Panc1 (cell line): ENCODE measurements at regions not wholly inside any gene's neighbourhood (a gene's known extent, or its start where the extent isn't known, plus 50 kb on each side); places are given as distances from the start of the nearest gene placed in this dataset.
"Not testable (repeated sequence)": the region's sequence is repeated elsewhere in the genome, so short reads cannot be mapped to it uniquely, and the experiment has no call there.

Experiments
- ATAC-seq: fragments of 200-7000 bp; cut with Tn5 transposase; 2 replicates; pipeline ENCODE4 v1.9.1; 2020; ENCODE audit warnings: mild to moderate bottlenecking, moderate library complexity
- BruUV-seq: library from RNA; stranded (reverse); fragments of 400-500 nt; replicated peaks from 2 replicates; lab custom pipeline; 2021; lab: Mats Ljungman, UMichigan
- CTCF ChIA-PET: fragments of 300-600 bp; sonication (Branson Sonifier 250); formaldehyde crosslinking; loops from one replicate; lab custom pipeline; 2022; ENCODE audit warnings: antibody characterized with exemption; lab: Charles Lee
- POLR2A ChIA-PET: fragments of 300-600 bp; sonication (Branson Sonifier 250); formaldehyde crosslinking; loops from one replicate; lab custom pipeline; 2022; ENCODE audit warnings: antibody characterized with exemption; lab: Charles Lee
- DNase-seq: peaks from one replicate; pipeline ENCODE4 v3.0.0-alpha.2; 2010; ENCODE audit warnings: low read depth, low spot score
- H3K27ac ChIP-seq: 2 replicates; pipeline ENCODE4 v1.5.1; 2011; ENCODE audit warnings: mild to moderate bottlenecking, low read length, inconsistent platforms
- H3K27me3 ChIP-seq: fragments of 200-500 bp; sonication (Bioruptor generic); 2 replicates; pipeline ENCODE4 v1.6.0; 2014; ENCODE audit warnings: low read length, inconsistent platforms; ENCODE audit not compliant: control insufficient read depth, insufficient read depth
- H3K36me3 ChIP-seq: fragments of 200-500 bp; sonication (Bioruptor generic); 2 replicates; pipeline ENCODE4 v1.5.1; 2014; ENCODE audit warnings: inconsistent platforms, mild to moderate bottlenecking, low read length, moderate library complexity; ENCODE audit not compliant: control insufficient read depth, insufficient read depth
- H3K4me1 ChIP-seq: 2 replicates; pipeline ENCODE4 v1.5.1; 2011; ENCODE audit warnings: inconsistent platforms, mild to moderate bottlenecking, low read length, moderate library complexity; ENCODE audit not compliant: control insufficient read depth, insufficient read depth
- H3K4me3 ChIP-seq, 2 experiments: 2 replicates each; pipeline ENCODE4 v1.5.1; 2011 to 2012; ENCODE audit warnings: low read depth in 2 of 2, low read length in 2 of 2, mild to moderate bottlenecking in 2 of 2, inconsistent platforms in 1 of 2, moderate library complexity in 1 of 2
- H3K9me3 ChIP-seq: fragments of 200-500 bp; sonication (Bioruptor generic); 2 replicates; pipeline ENCODE4 v1.5.1; 2014; ENCODE audit warnings: low read depth, mild to moderate bottlenecking, inconsistent platforms, low read length, moderate library complexity; ENCODE audit not compliant: control insufficient read depth, insufficient read depth
- POLR2AphosphoS5 ChIP-seq: IDR thresholded peaks from 2 replicates; pipeline ENCODE4 v1.6.1; 2012; ENCODE audit warnings: mild to moderate bottlenecking, low read depth, low read length, moderate library complexity
- SIN3A ChIP-seq: IDR thresholded peaks from 2 replicates; pipeline ENCODE4 v1.6.1; 2012; ENCODE audit warnings: low read depth, mild to moderate bottlenecking, low read length, moderate library complexity, borderline replicate concordance; ENCODE audit not compliant: insufficient read depth
- TCF7L2 ChIP-seq: IDR thresholded peaks from 2 replicates; pipeline ENCODE4 v1.6.1; 2011; ENCODE audit warnings: mild to moderate bottlenecking, low read depth, low read length, inconsistent platforms
- in situ Hi-C: cut with HindIII; loops from 2 replicates; pipeline ENCODE4 v1.10.0; 2016; ENCODE audit warnings: low sequenced_read_pairs, low pct_unique_long_range_greater_than_20kb
- intact Hi-C: fragments of 100-400 bp; cut with micrococcal nuclease; formaldehyde crosslinking; loops from one replicate; pipeline ENCODE4 v1.10.0; 2022; ENCODE audit not compliant: unreplicated experiment
- TF ChIP-seq, protein P1 (sequence below), 2 experiments: IDR thresholded peaks; 2 replicates each; pipeline ENCODE4 v1.6.1; 2011 to 2012; ENCODE audit warnings: low read depth in 2 of 2, control low read depth in 1 of 2, low read length in 1 of 2, mild to moderate bottlenecking in 1 of 2, moderate library complexity in 1 of 2; ENCODE audit not compliant: insufficient read depth in 1 of 2
- TF ChIP-seq, protein P2 (sequence below): fragments of 450-650 bp; IDR thresholded peaks from 2 replicates; pipeline ENCODE4 v1.5.1; 2017; ENCODE audit warnings: mild to moderate bottlenecking

DNA sequence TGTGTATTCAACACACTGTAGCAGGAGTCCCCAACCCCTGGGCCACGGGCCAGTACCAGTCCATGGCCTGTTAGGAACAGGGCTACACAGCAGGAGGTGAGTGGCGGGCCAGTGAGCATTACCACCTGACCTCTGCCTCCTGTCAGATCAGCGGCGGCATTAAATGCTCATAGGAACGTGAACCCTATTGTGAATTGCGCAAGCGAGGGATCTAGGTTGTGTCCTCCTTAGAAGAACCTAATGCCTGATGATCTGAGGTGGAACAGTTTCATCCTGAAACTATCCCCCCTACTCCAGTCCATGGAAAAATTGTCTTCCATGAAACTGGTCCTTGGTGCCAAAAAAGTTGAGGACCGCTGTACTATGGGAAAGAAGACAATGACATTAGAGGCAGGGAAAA lies 386.9 kb downstream of the PREX1 start:
- TF ChIP-seq, protein P1, sequence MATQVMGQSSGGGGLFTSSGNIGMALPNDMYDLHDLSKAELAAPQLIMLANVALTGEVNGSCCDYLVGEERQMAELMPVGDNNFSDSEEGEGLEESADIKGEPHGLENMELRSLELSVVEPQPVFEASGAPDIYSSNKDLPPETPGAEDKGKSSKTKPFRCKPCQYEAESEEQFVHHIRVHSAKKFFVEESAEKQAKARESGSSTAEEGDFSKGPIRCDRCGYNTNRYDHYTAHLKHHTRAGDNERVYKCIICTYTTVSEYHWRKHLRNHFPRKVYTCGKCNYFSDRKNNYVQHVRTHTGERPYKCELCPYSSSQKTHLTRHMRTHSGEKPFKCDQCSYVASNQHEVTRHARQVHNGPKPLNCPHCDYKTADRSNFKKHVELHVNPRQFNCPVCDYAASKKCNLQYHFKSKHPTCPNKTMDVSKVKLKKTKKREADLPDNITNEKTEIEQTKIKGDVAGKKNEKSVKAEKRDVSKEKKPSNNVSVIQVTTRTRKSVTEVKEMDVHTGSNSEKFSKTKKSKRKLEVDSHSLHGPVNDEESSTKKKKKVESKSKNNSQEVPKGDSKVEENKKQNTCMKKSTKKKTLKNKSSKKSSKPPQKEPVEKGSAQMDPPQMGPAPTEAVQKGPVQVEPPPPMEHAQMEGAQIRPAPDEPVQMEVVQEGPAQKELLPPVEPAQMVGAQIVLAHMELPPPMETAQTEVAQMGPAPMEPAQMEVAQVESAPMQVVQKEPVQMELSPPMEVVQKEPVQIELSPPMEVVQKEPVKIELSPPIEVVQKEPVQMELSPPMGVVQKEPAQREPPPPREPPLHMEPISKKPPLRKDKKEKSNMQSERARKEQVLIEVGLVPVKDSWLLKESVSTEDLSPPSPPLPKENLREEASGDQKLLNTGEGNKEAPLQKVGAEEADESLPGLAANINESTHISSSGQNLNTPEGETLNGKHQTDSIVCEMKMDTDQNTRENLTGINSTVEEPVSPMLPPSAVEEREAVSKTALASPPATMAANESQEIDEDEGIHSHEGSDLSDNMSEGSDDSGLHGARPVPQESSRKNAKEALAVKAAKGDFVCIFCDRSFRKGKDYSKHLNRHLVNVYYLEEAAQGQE (IDR thresholded peaks at IDR 0.05; ENCODE audit: insufficient read depth in 1 of 2, low read depth in 2 of 2, low read length in 1 of 2): no peak
- TF ChIP-seq SIN3A (no peak), POLR2AphosphoS5 (no peak), TCF7L2 (no peak)
- TF ChIP-seq, protein P2, sequence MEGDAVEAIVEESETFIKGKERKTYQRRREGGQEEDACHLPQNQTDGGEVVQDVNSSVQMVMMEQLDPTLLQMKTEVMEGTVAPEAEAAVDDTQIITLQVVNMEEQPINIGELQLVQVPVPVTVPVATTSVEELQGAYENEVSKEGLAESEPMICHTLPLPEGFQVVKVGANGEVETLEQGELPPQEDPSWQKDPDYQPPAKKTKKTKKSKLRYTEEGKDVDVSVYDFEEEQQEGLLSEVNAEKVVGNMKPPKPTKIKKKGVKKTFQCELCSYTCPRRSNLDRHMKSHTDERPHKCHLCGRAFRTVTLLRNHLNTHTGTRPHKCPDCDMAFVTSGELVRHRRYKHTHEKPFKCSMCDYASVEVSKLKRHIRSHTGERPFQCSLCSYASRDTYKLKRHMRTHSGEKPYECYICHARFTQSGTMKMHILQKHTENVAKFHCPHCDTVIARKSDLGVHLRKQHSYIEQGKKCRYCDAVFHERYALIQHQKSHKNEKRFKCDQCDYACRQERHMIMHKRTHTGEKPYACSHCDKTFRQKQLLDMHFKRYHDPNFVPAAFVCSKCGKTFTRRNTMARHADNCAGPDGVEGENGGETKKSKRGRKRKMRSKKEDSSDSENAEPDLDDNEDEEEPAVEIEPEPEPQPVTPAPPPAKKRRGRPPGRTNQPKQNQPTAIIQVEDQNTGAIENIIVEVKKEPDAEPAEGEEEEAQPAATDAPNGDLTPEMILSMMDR: no peak
- H3K27ac ChIP-seq: no peak overlapping the region
- no peak for ATAC-seq
- H3K36me3 ChIP-seq: no peaks in the 10 kb centered on the region
- H3K9me3 ChIP-seq: no peaks in the 10 kb centered on the region
- CTCF ChIA-PET: no interaction called here
- H3K27me3 ChIP-seq: peaks cover 5% of the 10 kb centered on the region; the same call in 1 of the 2 replicates
- no peak for DNase-seq
- in situ Hi-C loops (no loop called here), intact Hi-C loops (no loop called here)
- POLR2A ChIA-PET: no interaction called here
- no peak overlapping the region for H3K4me3 ChIP-seq
- no peaks in the 10 kb centered on the region for H3K4me1 ChIP-seq
- no TSS peak for BruUV-seq

DNA sequence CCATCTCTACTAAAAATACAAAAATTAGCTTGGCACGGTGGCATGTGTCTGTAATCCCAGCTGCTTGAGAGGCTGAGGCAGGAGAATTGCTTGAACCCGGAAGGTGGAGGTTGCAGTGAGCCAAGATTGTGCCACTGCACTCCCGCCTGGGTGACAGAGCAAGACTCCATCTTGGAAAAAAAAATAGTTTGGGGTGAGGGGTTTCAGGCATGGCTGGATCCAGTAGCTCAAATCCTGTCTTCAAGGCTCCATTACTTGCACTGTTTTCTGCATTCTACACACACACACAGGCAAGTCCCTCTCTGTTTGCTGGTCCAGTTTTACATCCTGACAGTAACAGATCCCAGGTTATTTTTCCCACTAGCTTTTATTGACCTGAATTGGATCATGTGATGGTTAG lies 387.5 kb downstream of the PREX1 start:
- DNase-seq, H3K27me3 ChIP-seq, H3K4me1 ChIP-seq, H3K4me3 ChIP-seq, in situ Hi-C loops, intact Hi-C loops, H3K36me3 ChIP-seq, BruUV-seq, ATAC-seq, CTCF ChIA-PET, H3K9me3 ChIP-seq, POLR2A ChIA-PET, H3K27ac ChIP-seq: not testable (repeated sequence)

DNA sequence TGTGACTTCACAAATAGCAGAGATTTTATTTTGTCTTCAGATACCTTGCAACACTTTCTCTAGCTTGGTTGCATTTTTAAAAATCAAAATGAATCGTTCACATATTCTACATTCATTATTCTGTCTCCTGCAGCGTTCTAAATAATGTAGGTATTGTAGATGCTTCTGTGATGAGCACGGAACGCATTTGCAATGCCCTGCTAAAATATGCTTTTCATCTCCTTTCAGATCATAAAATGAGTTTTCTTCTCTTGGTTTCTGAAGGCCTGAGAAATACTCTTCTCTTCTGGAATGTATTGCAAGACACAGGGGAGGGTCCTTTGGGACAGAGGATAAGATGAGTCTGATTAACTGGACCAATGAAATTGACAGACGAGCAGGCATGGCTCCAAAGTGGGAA lies 390.7 kb downstream of the PREX1 start:
- H3K4me1 ChIP-seq: no peaks in the 10 kb centered on the region
- H3K9me3 ChIP-seq: no peaks in the 10 kb centered on the region
- no peak for DNase-seq
- no peak overlapping the region for H3K4me3 ChIP-seq
- peaks cover 5% of the 10 kb centered on the region; the same call in 1 of the 2 replicates for H3K27me3 ChIP-seq
- H3K36me3 ChIP-seq: no peaks in the 10 kb centered on the region
- TF ChIP-seq SIN3A: no peak
- no peak for TF ChIP-seq POLR2AphosphoS5
- TF ChIP-seq TCF7L2: no peak
- ATAC-seq: no peak
- BruUV-seq: no TSS peak
- ChIA-PET POLR2A (no interaction called here), CTCF (no interaction called here)
- in situ Hi-C loops (no loop called here), intact Hi-C loops (no loop called here)
- no peak overlapping the region for H3K27ac ChIP-seq

DNA sequence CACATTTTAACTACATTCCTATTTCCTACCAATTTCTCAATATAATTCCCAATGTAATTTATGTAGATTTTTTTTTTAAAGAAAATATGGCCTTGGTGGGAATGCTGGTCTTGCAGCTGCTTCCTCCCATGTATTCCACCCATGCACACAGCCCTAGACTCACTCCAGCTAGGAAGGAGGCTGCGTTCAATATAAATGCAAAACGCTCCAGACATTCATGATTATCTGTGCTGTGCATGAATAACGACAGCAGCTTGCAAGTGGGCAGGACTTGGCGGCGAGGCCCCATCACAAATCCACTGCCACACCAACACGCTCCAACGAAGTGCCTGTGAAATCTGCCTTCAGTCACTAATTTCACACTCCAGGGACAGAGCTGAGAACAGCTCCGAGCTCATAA lies 391.2 kb downstream of the PREX1 start:
- POLR2A ChIA-PET: interaction anchor here (0.5 kb wide), 1 partner anchor 102 kb away, joined by 4 read pairs; no protein-coding TSS in a partner anchor
- H3K4me3 ChIP-seq, H3K27me3 ChIP-seq, intact Hi-C loops, in situ Hi-C loops, BruUV-seq, H3K36me3 ChIP-seq, H3K9me3 ChIP-seq, H3K27ac ChIP-seq, ATAC-seq, H3K4me1 ChIP-seq, CTCF ChIA-PET, DNase-seq: not testable (repeated sequence)
